Mucosa of rectum (tissue), 2 donors: ENCODE measurements at regions not wholly inside any gene's neighbourhood (a gene's known extent, or its start where the extent isn't known, plus 50 kb on each side); places are given as distances from the start of the nearest gene placed in this dataset.

Experiments
- H3K27ac ChIP-seq, 2 donors: one replicate each; pipeline ENCODE4 v1.7.0; 2013; ENCODE audit warnings: inconsistent platforms in 2 of 2, low read depth in 2 of 2, low read length in 2 of 2
- H3K27me3 ChIP-seq, 2 donors: one replicate each; pipeline ENCODE4 v1.7.0; 2013; ENCODE audit warnings: low read length in 2 of 2; ENCODE audit not compliant: control insufficient read depth in 2 of 2, insufficient read depth in 2 of 2
- H3K36me3 ChIP-seq, 2 donors: one replicate each; pipeline ENCODE4 v1.7.0; 2013; ENCODE audit warnings: low read length in 2 of 2; ENCODE audit not compliant: control insufficient read depth in 2 of 2, insufficient read depth in 2 of 2
- H3K4me1 ChIP-seq, 2 donors: one replicate each; pipeline ENCODE4 v1.7.0; 2013; ENCODE audit warnings: low read length in 2 of 2, mild to moderate bottlenecking in 1 of 2; ENCODE audit not compliant: control insufficient read depth in 2 of 2, insufficient read depth in 2 of 2
- H3K4me3 ChIP-seq, 2 donors: one replicate each; pipeline ENCODE4 v1.7.0; 2013; ENCODE audit warnings: low read length in 2 of 2
- H3K9ac ChIP-seq, 2 donors: one replicate each; pipeline ENCODE4 v1.7.0; 2013; ENCODE audit warnings: low read length in 2 of 2, low read depth in 1 of 2, mild to moderate bottlenecking in 1 of 2
- H3K9me3 ChIP-seq, 2 donors: one replicate each; pipeline ENCODE4 v1.7.0; 2013; ENCODE audit warnings: low read length in 2 of 2; ENCODE audit not compliant: control insufficient read depth in 2 of 2
- donor health status: healthy.
- donor health status: Normal muscosa, but diverticular disease.

DNA sequence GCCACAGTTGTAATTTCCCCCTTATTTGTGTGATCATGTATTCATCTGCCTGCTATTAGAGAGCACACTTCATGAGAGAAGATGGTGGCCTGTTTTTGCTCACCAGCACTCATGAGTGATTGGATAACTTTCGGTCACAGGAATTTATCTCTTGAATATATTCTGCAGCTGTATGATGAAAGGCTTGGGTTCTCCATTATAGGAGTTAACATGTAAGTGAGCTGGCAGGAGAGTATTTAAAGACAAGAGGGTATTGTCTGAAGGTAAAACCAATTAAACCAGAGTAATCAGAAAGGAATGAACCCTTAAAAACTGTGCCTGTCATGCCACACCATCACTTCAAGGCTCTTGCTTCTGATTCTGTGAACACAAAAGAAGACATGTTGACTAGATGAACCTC is 574.9 kb upstream of the CAMK1G start:
- Histone ChIP-seq H3K27me3 (no peaks in the 10 kb centered on the region), H3K27ac (no peak overlapping the region), H3K9me3 (no peaks in the 10 kb centered on the region), H3K4me3 (no peak overlapping the region), H3K9ac (no peak overlapping the region), H3K36me3 (no peaks in the 10 kb centered on the region), H3K4me1 (no peaks in the 10 kb centered on the region)

DNA sequence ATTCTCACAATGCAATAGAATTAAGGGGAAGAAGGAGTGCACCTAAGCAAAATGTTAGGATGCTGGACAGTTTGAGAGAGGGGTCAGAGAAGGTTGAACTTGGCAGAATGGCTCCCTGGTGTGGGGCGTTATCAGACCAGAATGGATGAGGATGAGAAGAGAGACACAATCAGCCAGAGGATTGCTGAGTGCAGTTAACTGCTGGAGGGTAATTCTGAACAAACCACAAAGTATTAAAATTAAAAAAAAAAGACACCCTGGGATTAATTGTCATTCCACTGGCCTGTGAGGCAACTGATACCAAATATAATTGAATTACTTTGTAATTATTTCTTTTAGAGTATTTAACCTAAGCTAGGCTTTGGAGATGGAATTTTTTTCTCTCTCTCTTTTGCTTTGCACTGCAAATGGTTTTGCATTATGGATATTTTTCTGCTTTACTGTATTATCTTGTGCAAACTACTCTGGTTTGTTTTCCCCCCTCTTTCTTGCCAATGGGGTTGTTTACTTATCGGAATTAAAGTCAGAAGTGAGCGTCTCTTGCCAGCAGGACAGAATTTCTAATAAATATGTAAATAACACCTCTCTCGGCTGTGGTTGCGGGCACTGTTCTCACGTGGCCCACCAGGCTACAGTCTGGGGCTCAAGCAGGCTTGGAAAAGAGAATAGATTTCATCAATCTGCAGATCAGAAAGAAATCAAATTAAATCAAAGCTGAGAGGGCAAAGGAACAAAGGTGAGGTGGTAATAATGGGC is 572.9 kb upstream of the CAMK1G start:
- no peak overlapping the region for H3K4me3 ChIP-seq
- H3K36me3 ChIP-seq, result no peaks in the 10 kb centered on the region
- H3K4me1 ChIP-seq, result no peaks in the 10 kb centered on the region
- H3K27me3 ChIP-seq, result no peaks in the 10 kb centered on the region
- no peaks in the 10 kb centered on the region for H3K9me3 ChIP-seq
- H3K27ac ChIP-seq, result no peak overlapping the region
- no peak overlapping the region for H3K9ac ChIP-seq

DNA sequence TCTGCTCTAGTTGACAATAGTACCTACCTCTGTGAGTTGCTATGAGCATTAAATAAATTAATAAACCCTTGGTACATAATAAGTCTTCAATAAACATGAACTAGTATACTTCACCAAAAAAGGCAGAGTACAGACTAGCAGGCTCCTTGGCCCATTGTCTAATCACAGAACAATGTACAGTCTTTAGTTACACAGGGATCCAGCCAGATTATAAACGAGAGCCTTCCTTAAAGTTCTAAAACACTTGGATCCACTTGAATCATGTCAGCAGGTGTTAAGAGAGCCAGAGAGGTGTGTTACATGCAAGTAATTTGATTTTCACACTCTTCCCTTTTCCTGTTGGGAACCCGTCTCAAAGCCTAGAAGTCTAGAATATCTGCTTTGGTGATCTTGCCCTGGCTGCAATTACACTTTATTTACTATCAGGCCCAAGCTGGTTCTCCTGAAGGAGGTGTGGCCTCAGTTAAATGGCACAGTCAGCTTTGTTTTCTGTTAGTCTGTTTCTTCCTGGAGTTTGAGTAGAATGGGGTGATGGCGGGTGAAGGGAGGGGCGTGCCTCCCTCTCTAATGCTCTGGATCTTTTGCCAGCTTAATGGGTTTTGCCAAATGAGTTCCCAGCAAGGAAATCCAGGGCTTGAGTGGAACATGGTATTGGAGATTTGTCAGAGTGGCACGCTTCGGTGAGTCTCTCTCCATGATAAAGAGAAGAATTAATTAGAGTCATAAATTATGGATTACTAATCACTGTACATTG is 570.9 kb upstream of the CAMK1G start:
- no peak overlapping the region for H3K4me3 ChIP-seq
- no peaks in the 10 kb centered on the region for H3K4me1 ChIP-seq
- no peak overlapping the region for H3K27ac ChIP-seq
- no peaks in the 10 kb centered on the region for H3K9me3 ChIP-seq
- no peaks in the 10 kb centered on the region for H3K36me3 ChIP-seq
- no peaks in the 10 kb centered on the region for H3K27me3 ChIP-seq
- no peak overlapping the region for H3K9ac ChIP-seq

DNA sequence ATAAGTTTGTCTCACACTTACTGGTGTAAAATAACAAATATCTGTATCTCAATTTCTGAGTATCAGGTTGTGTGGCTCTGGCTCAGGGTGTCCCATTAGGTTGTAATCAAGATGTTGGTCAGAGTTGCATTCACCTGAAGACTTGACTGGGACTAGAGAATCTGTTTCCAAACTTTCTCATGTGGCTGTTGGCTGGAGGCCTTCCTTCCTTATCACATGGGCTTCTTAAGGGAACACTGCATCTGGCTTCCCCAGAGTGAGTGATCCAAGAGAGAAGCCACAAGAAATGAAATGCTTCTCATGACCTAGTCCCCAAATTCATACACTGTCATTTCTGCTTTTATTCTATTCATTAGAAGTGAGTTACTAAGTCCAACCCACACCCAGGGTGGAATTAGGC is 568.4 kb upstream of the CAMK1G start:
- peaks cover 0 to 2% of the 10 kb centered on the region in 2 donors for H3K9me3 ChIP-seq
- no peaks in the 10 kb centered on the region for H3K36me3 ChIP-seq
- H3K9ac ChIP-seq, result no peak overlapping the region
- no peak overlapping the region for H3K4me3 ChIP-seq
- H3K27me3 ChIP-seq, result no peaks in the 10 kb centered on the region
- H3K4me1 ChIP-seq, result no peaks in the 10 kb centered on the region
- H3K27ac ChIP-seq, result no peak overlapping the region

DNA sequence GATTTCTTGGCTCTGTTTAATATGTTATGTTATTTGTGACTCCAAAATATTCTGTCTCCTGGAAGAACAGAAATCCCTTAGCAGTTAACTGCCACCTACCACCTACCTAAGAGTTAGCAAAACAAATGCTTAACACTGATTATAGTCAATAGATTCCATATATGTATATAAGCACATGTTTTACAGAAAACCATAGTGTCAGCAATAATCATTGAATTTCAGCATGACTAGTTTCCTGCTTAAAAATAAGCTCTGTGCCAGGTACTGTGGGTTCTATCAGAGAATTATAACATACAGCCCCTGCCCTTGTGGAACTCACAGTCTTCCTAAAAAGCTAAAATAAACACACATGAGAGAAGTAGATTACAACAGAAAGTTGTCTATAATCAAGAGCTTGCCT is 561.9 kb upstream of the CAMK1G start:
- peaks cover 0 to 2% of the 10 kb centered on the region in 2 donors for H3K9me3 ChIP-seq
- no peak overlapping the region for H3K9ac ChIP-seq
- no peak overlapping the region for H3K27ac ChIP-seq
- H3K4me3 ChIP-seq, result no peak overlapping the region
- no peaks in the 10 kb centered on the region for H3K4me1 ChIP-seq
- H3K27me3 ChIP-seq, result no peaks in the 10 kb centered on the region
- no peaks in the 10 kb centered on the region for H3K36me3 ChIP-seq

DNA sequence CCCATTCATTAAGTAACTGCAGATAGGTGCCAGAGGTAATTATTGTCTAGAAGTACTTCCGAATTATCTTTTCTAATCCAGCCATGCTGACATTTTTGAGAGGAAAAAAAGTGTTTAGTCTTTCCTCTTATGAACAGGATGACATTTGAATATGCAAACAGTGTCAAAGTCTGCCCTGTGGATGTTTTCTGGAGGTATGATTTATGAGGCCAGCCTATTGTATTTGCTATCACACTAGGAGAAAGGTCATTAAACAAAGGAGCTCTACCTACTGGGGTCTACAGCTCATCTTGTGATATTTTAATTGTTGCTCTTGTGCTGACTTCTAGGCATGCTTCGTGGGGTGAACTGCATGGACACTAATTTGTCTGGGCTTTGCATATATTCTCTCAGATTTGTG is 559.7 kb upstream of the CAMK1G start:
- Histone ChIP-seq H3K9ac (no peak overlapping the region), H3K4me1 (no peaks in the 10 kb centered on the region), H3K9me3 (peaks cover 0 to 2% of the 10 kb centered on the region in 2 donors), H3K36me3 (no peaks in the 10 kb centered on the region), H3K27me3 (no peaks in the 10 kb centered on the region), H3K4me3 (no peak overlapping the region), H3K27ac (peak overlapping the region in 1 of 2 donors; percentile 32)

DNA sequence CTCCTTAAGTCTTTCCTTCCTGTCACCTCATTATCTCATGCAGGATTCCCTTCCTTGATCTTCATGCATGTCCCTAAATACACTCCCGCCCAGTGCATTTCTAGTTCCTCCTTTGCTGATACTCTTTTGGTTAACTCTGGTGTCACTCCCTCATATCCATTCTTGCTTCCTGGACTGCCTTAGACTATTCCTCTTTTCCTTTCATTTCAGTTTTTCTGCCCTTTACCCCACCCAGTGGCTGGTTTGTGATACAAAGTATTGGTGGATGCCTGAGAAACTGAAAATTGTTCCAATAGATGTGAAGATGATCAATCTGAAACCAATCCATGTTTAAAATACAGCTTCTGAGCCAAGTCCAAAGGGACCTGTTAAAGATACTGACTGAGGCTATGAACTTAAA is 553.8 kb upstream of the CAMK1G start:
- Histone ChIP-seq H3K36me3 (no peaks in the 10 kb centered on the region), H3K4me1 (peaks cover 3 to 7% of the 10 kb centered on the region in 2 donors), H3K4me3 (no peak overlapping the region), H3K27me3 (no peaks in the 10 kb centered on the region), H3K9ac (no peak overlapping the region), H3K9me3 (no peaks in the 10 kb centered on the region), H3K27ac (peak overlapping the region in 1 of 2 donors; percentile 23)

DNA sequence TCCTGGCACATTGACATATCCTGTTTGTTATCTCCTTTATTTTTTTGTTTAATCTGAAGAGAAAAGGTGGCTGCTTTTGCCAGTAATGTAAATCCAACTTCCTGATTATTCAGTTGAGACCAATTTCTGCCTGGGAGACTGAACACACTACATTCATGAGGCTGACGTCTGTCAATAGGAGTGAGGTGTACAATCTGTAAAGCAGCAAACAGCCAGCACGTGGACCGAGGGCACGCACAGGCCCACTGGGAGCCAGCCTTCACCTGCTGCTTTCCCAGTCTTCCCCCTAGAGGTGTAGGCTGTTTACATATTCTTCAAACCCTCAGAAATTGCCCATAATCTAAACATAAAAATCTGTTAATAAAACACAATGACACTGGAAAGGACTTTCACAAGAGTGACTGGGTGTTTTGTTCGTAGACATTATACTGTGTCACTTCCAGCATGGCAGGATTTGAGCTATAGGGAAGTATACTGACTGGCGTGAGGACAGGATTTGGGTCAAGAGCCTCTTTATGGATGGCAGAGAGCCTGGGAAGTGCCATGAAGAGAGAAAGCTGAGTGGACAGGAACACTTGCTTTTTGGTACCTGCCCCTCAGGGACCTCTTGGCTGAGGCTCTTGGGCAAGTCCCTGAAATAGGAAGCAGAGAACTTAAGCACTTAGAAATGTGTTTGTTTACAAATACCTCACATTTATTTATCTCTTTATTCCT is 552.9 kb upstream of the CAMK1G start:
- Histone ChIP-seq H3K4me3 (no peak overlapping the region), H3K27me3 (no peaks in the 10 kb centered on the region), H3K4me1 (peaks cover 3 to 7% of the 10 kb centered on the region in 2 donors), H3K36me3 (no peaks in the 10 kb centered on the region), H3K27ac (peak overlapping the region in 1 of 2 donors; percentile 39), H3K9me3 (no peaks in the 10 kb centered on the region), H3K9ac (no peak overlapping the region)

DNA sequence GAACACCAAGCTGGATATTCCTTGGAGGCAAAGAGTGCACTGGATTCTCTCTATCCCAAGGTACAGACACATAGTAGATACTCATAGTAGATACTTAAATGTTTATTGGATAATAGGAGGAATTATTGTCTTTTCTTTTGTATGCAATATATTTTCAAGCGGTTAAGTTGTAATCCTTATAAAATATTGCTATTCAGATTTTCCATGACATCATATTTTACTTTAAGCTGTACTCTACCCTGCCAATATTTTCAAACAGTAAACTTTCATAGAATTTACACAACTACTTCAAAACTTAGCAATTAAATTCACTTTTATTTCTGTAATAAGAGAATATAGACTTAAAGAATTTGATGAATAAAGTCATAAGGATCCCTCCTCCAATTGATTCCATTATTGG is 546.5 kb upstream of the CAMK1G start:
- H3K27me3 ChIP-seq, result no peaks in the 10 kb centered on the region
- H3K9me3 ChIP-seq, result no peaks in the 10 kb centered on the region
- no peak overlapping the region for H3K27ac ChIP-seq
- H3K9ac ChIP-seq, result no peak overlapping the region
- no peaks in the 10 kb centered on the region for H3K4me1 ChIP-seq
- no peak overlapping the region for H3K4me3 ChIP-seq
- no peaks in the 10 kb centered on the region for H3K36me3 ChIP-seq

DNA sequence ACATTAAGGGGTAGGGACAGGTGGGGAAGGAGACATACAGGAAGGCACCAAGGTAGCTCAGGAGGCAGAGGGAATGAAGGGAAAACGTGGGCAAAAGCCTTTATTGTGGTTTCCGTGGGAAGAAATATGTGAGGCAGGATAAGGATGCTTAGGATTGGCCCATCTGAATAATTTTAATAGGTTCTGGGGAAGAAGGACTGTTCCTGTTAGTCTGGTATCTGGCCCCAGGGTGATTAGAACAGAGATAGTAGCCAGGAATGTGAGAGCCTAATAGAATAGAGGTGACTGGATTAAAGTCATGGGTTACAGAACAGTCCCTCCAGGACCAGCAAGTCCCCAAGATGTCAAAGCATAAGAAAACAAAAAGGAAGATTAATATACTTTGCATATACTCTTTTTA is 545.2 kb upstream of the CAMK1G start:
- Histone ChIP-seq H3K27ac (no peak overlapping the region), H3K4me1 (no peaks in the 10 kb centered on the region), H3K36me3 (no peaks in the 10 kb centered on the region), H3K9ac (no peak overlapping the region), H3K27me3 (no peaks in the 10 kb centered on the region), H3K9me3 (no peaks in the 10 kb centered on the region), H3K4me3 (no peak overlapping the region)
